HepG2 (cell line): ENCODE measurements at regions not wholly inside any gene's neighbourhood (a gene's known extent, or its start where the extent isn't known, plus 50 kb on each side); places are given as distances from the start of the nearest gene placed in this dataset.

Source experiments
- ATAC-seq: fragments of 200-7000 bp; cut with Tn5 transposase; 3 replicates; pipeline ENCODE4 v1.9.1; 2020; ENCODE audit warnings: mild to moderate bottlenecking, moderate library complexity
- BruUV-seq: library from RNA; stranded (reverse); fragments of 400-500 nt; replicated peaks from 2 replicates; lab custom pipeline; 2021; lab: Mats Ljungman, UMichigan
- CTCF ChIA-PET: fragments of 300-600 bp; formaldehyde crosslinking; extraction: SDS; loops from one replicate; lab custom pipeline; 2021; ENCODE audit warnings: low total read pairs, inconsistent platforms, low intra/inter-chr PET ratio; lab: Yijun Ruan, JAX
- POLR2A ChIA-PET: fragments of 350-600 bp; sonication (Branson Sonifier 250); formaldehyde crosslinking; loops from one replicate; lab custom pipeline; 2020; ENCODE audit warnings: antibody characterized with exemption, inconsistent platforms; lab: Yijun Ruan, JAX
- DNase-seq: peaks from one replicate; pipeline ENCODE4 v3.0.0-alpha.2; 2015; ENCODE audit warnings: low spot score
- FAIRE-seq: peaks from 3 replicates; lab custom pipeline; 2011; peaks lifted over from hg19 to GRCh38; lab: Jason Lieb, UNC
- H2AFZ ChIP-seq: one replicate; pipeline ENCODE4 v1.6.1; 2011; ENCODE audit warnings: low read length, inconsistent platforms
- H3K27ac ChIP-seq: fragments of 300-600 bp; 3 replicates; pipeline ENCODE4 v1.8.0; 2011; ENCODE audit warnings: mixed run types, mild to moderate bottlenecking, mixed read lengths, low read length, inconsistent platforms; ENCODE audit not compliant: insufficient read depth; ENCODE audit errors: extremely low read length
- H3K27me3 ChIP-seq, 2 experiments: fragments of 200-600 bp in 1 of 2; 2 replicates in 1 of 2; 3 replicates in 1 of 2; pipeline versions ENCODE4 v1.6.0 to v1.8.0; 2011; ENCODE audit warnings: low read length in 2 of 2, mild to moderate bottlenecking in 2 of 2, moderate library complexity in 2 of 2, inconsistent platforms in 1 of 2; ENCODE audit not compliant: insufficient read depth in 2 of 2, control insufficient read depth in 1 of 2
- H3K36me3 ChIP-seq, 2 experiments: fragments of 200-600 bp in 1 of 2; replicated peaks in 1 of 2; 2 replicates in 1 of 2; 3 replicates in 1 of 2; pipeline versions ENCODE4 v1.5.1 to v1.8.0; 2011; ENCODE audit warnings: low read length in 2 of 2, inconsistent platforms in 1 of 2; ENCODE audit not compliant: insufficient read depth in 2 of 2, control insufficient read depth in 1 of 2
- H3K4me1 ChIP-seq: 2 replicates; pipeline ENCODE4 v1.5.1; 2012; ENCODE audit warnings: low read length, inconsistent platforms; ENCODE audit not compliant: insufficient read depth
- H3K4me2 ChIP-seq: 2 replicates; pipeline ENCODE4 v1.6.0; 2011; ENCODE audit warnings: low read depth, low read length, inconsistent platforms
- H3K4me3 ChIP-seq, 3 experiments: fragments of 200-600 bp in 1 of 3; sonication (generic), shearing (Covaris generic) in 1 of 3; replicated peaks in 1 of 3; 2 replicates each; pipeline ENCODE4 v1.5.1; 2011 to 2016; ENCODE audit warnings: low read length in 3 of 3, inconsistent platforms in 2 of 3, low read depth in 2 of 3, mild to moderate bottlenecking in 2 of 3, control low read depth in 1 of 3, mixed read lengths in 1 of 3; ENCODE audit not compliant: insufficient read depth in 1 of 3
- H3K79me2 ChIP-seq: one replicate; pipeline ENCODE4 v1.6.1; 2011; ENCODE audit warnings: low read length, inconsistent platforms; ENCODE audit not compliant: insufficient read depth
- H3K9ac ChIP-seq: 2 replicates; pipeline ENCODE4 v1.6.0; 2011; ENCODE audit warnings: mild to moderate bottlenecking, low read depth, low read length, inconsistent platforms; ENCODE audit not compliant: insufficient read depth
- H3K9me3 ChIP-seq: 2 replicates; pipeline ENCODE4 v1.5.1; 2012; ENCODE audit warnings: mild to moderate bottlenecking, low read length
- H4K20me1 ChIP-seq: 2 replicates; pipeline ENCODE4 v1.6.0; 2011; ENCODE audit warnings: inconsistent platforms, mild to moderate bottlenecking, low read length, moderate library complexity; ENCODE audit not compliant: insufficient read depth
- ATAD3A ChIP-seq: sonication (generic); formaldehyde crosslinking; IDR thresholded peaks from 2 replicates; pipeline ENCODE4 v1.4.0; 2020; ENCODE audit warnings: missing genetic modification reagents
- KLF13 ChIP-seq: sonication (generic); formaldehyde crosslinking; IDR thresholded peaks from 2 replicates; pipeline ENCODE4 v1.4.0; 2020; ENCODE audit warnings: mild to moderate bottlenecking, missing genetic modification reagents
- MED8 ChIP-seq: sonication (generic); formaldehyde crosslinking; IDR thresholded peaks from 2 replicates; pipeline ENCODE4 v1.8.1; 2023; ENCODE audit warnings: mild to moderate bottlenecking, missing genetic modification reagents; ENCODE audit not compliant: insufficient replicate concordance
- MYNN ChIP-seq: sonication (generic); formaldehyde crosslinking; IDR thresholded peaks from 2 replicates; pipeline ENCODE4 v1.4.0; 2020; ENCODE audit warnings: mild to moderate bottlenecking, low read depth, missing genetic modification reagents
- RAD51 ChIP-seq: fragments of 450-650 bp; IDR thresholded peaks from 2 replicates; pipeline ENCODE4 v1.6.1; 2016; ENCODE audit warnings: borderline replicate concordance
- RXRA ChIP-seq: sonication (generic); formaldehyde crosslinking; IDR thresholded peaks from 2 replicates; pipeline ENCODE4 v1.5.1; 2020; ENCODE audit warnings: missing genetic modification reagents
- SYNCRIP ChIP-seq: fragments of 200-400 bp; formaldehyde crosslinking; IDR thresholded peaks from 2 replicates; pipeline ENCODE4 v1.6.1; 2018; ENCODE audit warnings: mild to moderate bottlenecking, low read depth, low read length; ENCODE audit not compliant: insufficient read depth
- ZFP36L1 ChIP-seq: sonication (generic); formaldehyde crosslinking; IDR thresholded peaks from 2 replicates; pipeline ENCODE4 v1.8.0; 2022; ENCODE audit warnings: mild to moderate bottlenecking, missing genetic modification reagents, moderate library complexity
- ZNF20 ChIP-seq: sonication (generic); formaldehyde crosslinking; IDR thresholded peaks from 2 replicates; pipeline ENCODE4 v1.4.0; 2020; ENCODE audit warnings: mild to moderate bottlenecking, moderate library complexity, missing genetic modification reagents
- ZNF766 ChIP-seq: sonication (generic); formaldehyde crosslinking; IDR thresholded peaks from 2 replicates; pipeline ENCODE4 v1.5.0; 2020; ENCODE audit warnings: missing genetic modification reagents, borderline replicate concordance
- ZNF773 ChIP-seq: sonication (generic); formaldehyde crosslinking; IDR thresholded peaks from 2 replicates; pipeline ENCODE4 v1.4.0; 2020; ENCODE audit warnings: missing genetic modification reagents, borderline replicate concordance
- ZNF879 ChIP-seq: sonication (generic); formaldehyde crosslinking; IDR thresholded peaks from 2 replicates; pipeline ENCODE4 v1.8.1; 2023; ENCODE audit warnings: missing genetic modification reagents
- WGBS: methylation state at CpG from one replicate; pipeline ENCODE4 v1.1.6; 2017; ENCODE audit warnings: low lambda C conversion rate; 5-methylcytosine and 5-hydroxymethylcytosine counted together
- in situ Hi-C: cut with HindIII; loops from 2 replicates; pipeline ENCODE4 v1.10.0; 2017; ENCODE audit warnings: low pct_unique_long_range_greater_than_20kb; ENCODE audit not compliant: extremely low pct_ligation_motif_present
- intact Hi-C: fragments of 100-400 bp; cut with micrococcal nuclease; formaldehyde crosslinking; loops from one replicate; pipeline ENCODE4 v1.10.0; 2022; ENCODE audit not compliant: unreplicated experiment
- TF ChIP-seq, protein P1 (sequence below): sonication (generic); formaldehyde crosslinking; IDR thresholded peaks from 2 replicates; pipeline ENCODE4 v1.4.0; 2020; ENCODE audit warnings: missing genetic modification reagents, borderline replicate concordance
- TF ChIP-seq, protein P2 (sequence below): sonication (generic); formaldehyde crosslinking; IDR thresholded peaks from 2 replicates; pipeline ENCODE4 v1.5.1; 2020; ENCODE audit warnings: missing genetic modification reagents, mild to moderate bottlenecking, borderline replicate concordance
- TF ChIP-seq, protein P3 (sequence below): sonication (generic); formaldehyde crosslinking; IDR thresholded peaks from 2 replicates; pipeline ENCODE4 v1.4.0; 2020; ENCODE audit warnings: missing genetic modification reagents

DNA sequence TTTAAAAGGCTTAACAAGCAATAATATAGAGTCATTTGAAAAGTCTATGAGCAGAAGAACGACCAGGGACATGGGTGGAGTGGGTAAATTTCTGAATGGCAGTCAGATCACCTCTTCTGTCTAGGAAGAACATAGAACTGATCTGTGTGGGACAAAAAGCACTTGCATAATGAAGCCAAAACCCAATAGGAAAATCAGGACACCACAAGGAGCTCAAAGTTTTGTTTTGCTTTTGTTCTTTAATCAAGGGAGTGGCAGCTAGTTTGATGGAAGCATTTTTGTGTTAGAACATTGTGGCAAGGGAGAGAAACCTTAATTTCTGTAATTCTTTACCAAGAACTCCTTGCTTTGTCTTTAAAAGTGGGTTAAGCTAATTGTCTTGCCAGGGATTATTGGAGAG lies 240.2 kb upstream of the TANK start:
- CTCF ChIA-PET, result no interaction called here
- POLR2A ChIA-PET, result no interaction called here
- no peak for ATAC-seq

More for the DNA sequence above, 240.2 kb upstream of the TANK start:
- TF ChIP-seq ZNF766 (CRISPR knock-in tag), result no peak
- no peak for TF ChIP-seq ATAD3A (CRISPR knock-in tag)
- TF ChIP-seq MYNN, result no peak
- TF ChIP-seq ZNF773 (CRISPR knock-in tag), result no peak
- TF ChIP-seq, protein P1, sequence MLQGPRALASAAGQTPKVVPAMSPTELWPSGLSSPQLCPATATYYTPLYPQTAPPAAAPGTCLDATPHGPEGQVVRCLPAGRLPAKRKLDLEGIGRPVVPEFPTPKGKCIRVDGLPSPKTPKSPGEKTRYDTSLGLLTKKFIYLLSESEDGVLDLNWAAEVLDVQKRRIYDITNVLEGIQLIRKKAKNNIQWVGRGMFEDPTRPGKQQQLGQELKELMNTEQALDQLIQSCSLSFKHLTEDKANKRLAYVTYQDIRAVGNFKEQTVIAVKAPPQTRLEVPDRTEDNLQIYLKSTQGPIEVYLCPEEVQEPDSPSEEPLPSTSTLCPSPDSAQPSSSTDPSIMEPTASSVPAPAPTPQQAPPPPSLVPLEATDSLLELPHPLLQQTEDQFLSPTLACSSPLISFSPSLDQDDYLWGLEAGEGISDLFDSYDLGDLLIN, result no peak
- TF ChIP-seq, protein P2, sequence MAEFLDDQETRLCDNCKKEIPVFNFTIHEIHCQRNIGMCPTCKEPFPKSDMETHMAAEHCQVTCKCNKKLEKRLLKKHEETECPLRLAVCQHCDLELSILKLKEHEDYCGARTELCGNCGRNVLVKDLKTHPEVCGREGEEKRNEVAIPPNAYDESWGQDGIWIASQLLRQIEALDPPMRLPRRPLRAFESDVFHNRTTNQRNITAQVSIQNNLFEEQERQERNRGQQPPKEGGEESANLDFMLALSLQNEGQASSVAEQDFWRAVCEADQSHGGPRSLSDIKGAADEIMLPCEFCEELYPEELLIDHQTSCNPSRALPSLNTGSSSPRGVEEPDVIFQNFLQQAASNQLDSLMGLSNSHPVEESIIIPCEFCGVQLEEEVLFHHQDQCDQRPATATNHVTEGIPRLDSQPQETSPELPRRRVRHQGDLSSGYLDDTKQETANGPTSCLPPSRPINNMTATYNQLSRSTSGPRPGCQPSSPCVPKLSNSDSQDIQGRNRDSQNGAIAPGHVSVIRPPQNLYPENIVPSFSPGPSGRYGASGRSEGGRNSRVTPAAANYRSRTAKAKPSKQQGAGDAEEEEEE, result no peak
- TF ChIP-seq ZNF20 (CRISPR knock-in tag), result no peak
- no peak for TF ChIP-seq KLF13
- TF ChIP-seq ZNF879 (CRISPR knock-in tag), result no peak
- no peak for TF ChIP-seq ZFP36L1 (CRISPR knock-in tag)
- no peak for TF ChIP-seq MED8 (CRISPR knock-in tag)
- TF ChIP-seq, protein P3, sequence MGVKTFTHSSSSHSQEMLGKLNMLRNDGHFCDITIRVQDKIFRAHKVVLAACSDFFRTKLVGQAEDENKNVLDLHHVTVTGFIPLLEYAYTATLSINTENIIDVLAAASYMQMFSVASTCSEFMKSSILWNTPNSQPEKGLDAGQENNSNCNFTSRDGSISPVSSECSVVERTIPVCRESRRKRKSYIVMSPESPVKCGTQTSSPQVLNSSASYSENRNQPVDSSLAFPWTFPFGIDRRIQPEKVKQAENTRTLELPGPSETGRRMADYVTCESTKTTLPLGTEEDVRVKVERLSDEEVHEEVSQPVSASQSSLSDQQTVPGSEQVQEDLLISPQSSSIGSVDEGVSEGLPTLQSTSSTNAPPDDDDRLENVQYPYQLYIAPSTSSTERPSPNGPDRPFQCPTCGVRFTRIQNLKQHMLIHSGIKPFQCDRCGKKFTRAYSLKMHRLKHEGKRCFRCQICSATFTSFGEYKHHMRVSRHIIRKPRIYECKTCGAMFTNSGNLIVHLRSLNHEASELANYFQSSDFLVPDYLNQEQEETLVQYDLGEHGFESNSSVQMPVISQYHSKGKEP, result no peak
- TF ChIP-seq RXRA (CRISPR knock-in tag), result no peak
- TF ChIP-seq RAD51, result no peak
- no peak for TF ChIP-seq SYNCRIP
- Histone ChIP-seq H3K4me1 (no peaks in the 10 kb centered on the region), H3K4me2 (no peak overlapping the region), H3K79me2 (no peaks in the 10 kb centered on the region), H3K27me3 (no peaks in the 10 kb centered on the region), H2AFZ (no peak overlapping the region), H3K27ac (no peak overlapping the region), H3K9me3 (no peaks in the 10 kb centered on the region), H3K36me3 (no peaks in the 10 kb centered on the region), H4K20me1 (no peaks in the 10 kb centered on the region), H3K9ac (no peak overlapping the region), H3K4me3 (no peak overlapping the region)
- intact Hi-C loops (no loop called here), in situ Hi-C loops (no loop called here)
- DNase-seq (no peak), FAIRE-seq (no peak)
- BruUV-seq, result no TSS peak
- 0% methylated on average over 1 of the region's 1 CpG for WGBS
